HS-27A (cell line): ENCODE measurements at regions not wholly inside any gene's neighbourhood (a gene's known extent, or its start where the extent isn't known, plus 50 kb on each side); places are given as distances from the start of the nearest gene placed in this dataset.
A peak's percentile ranks its signal among the peaks of the same experiment; 100 is the strongest.
"Not testable (repeated sequence)": the region's sequence is repeated elsewhere in the genome, so short reads cannot be mapped to it uniquely, and the experiment has no call there.

Experiments used
- DNase-seq: peaks from one replicate; pipeline ENCODE4 v3.0.0-alpha.2; 2012; ENCODE audit warnings: low read depth, missing footprints

DNA sequence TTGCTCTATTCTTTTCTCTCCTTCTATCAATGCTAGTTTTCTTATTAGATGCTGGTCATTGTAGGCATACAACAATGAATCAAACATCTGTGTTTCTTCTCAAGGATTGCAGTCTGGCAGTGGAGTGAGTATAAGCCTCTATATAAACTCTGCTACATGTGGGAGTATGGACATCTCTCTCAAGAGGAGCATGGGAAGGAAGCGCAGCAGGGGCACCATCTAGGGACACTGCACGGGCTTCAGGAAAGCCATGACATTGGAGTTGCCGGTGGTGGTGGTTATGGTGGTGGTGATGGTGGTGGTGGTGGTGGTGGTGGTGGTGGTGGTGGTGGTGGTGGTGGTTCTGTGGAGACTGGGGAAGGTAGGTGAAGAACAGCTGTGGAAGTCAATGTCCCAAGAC, 462.6 kb downstream of the RNF144A start:
- DNase-seq: no peak

DNA sequence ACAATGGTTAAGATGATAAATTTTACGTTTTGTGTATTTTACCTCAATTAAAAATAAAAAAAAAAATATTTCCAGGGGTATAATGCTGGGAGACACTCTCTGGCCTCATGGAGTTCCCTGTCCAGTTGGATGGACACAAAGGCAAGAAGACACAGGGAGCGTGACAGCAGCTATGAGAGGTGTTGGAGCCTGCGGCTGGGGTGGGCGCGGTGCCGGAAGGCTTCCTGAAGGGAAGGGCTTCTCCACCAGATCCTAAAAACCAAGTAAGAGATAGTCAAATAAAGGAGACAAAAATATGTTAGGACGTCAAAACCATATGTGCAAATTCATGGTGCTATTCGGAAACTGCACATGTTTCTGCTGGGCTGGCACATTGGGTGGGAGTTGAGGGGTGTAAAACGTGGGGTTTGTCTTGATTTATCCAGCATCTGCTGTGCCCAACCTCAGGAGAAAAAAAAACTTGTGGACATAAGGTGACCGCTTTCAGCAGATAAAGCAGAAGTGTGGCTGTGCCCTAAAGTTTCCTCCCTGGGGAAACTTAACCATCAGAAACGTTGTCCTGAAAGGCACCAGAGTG, 467.6 kb downstream of the RNF144A start:
- no peak for DNase-seq

DNA sequence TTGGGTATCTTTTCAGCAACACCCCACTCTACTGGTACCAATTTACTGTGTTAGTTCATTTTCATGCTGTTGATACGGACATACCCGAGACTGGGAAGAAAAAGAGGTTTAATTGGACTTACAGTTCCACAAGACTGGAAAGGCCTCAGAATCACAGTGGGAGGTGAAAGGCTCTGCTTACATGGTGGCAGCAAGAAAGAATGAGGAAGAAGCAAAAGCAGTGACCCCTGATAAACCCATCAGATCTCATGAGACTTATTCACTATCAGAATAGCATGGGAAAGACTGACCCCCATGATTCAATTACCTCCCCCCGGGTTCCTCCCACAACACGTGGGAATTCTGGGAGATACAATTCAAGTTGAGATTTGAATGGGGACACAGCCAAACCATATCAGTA, 473.1 kb downstream of the RNF144A start:
- DNase-seq: not testable (repeated sequence)

DNA sequence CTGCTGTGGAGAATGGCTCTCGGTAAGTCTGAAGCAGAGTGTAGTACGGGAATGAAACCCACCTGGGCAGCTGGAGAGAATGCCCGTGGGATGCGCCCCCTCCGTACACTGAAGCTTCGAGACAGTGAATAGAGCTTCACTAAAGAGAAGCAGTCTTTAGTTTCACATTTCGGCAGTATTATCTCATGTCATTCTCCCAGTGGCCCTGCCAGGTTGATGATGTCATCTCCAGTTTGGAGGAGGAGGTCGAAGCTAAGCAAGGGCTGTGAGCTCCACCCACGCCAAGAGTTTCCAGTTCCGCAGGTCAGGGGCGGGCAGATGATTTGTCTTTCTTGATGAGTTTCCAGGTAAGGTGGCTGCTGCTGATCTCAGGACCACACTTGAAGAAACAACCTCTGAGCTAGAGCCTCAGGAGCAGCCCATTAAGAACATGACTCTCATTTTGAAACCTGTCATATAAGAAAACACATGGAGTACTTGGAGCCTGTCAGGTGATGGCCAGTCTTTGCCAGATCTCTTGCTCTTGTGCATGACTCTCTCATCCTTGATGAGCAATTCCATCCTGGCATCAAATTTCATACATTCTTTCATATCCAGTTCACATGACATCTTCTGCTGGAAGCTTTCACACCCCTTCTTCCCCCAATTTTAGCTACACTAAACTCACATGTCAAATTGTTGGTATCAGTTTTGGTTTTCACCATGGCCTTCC, 475.0 kb downstream of the RNF144A start:
- DNase-seq: no peak

DNA sequence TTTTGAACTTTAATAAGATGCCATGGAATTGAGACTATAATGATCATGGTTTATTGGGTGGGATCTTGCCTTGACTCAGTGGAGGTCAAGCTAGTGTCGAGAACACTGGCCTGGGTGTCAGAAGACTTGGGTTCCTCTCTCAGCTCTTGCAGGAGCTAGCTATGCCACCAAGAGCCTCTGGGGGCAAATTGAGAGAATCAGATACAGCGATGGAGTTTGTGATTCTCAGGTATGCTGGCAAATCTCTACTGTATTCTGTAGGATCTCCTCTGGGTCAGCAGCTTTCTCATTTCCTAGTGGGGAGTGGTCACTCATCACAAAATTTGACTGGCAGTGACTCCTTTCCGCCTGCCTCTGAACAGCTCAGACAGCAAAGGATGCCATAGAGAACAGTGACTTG, 477.0 kb downstream of the RNF144A start:
- no peak for DNase-seq

DNA sequence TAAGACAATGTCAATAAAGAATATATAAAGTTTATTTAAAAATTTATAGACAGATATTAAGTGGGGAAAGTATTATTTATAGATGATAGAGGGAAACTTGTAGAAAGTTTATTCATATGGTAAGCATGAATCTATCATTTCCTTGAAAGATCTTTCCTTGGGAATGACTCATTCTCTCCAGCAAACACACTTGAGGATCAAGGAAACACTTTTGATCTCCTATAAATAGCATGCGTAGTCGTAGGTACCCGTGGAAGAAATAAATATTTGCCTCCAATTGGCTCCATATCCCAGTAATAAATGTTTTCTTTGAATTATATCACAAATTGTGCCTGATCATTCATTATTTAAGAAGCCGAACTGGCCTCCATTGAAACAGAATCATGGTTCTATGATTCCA, 483.4 kb downstream of the RNF144A start:
- DNase-seq: no peak

DNA sequence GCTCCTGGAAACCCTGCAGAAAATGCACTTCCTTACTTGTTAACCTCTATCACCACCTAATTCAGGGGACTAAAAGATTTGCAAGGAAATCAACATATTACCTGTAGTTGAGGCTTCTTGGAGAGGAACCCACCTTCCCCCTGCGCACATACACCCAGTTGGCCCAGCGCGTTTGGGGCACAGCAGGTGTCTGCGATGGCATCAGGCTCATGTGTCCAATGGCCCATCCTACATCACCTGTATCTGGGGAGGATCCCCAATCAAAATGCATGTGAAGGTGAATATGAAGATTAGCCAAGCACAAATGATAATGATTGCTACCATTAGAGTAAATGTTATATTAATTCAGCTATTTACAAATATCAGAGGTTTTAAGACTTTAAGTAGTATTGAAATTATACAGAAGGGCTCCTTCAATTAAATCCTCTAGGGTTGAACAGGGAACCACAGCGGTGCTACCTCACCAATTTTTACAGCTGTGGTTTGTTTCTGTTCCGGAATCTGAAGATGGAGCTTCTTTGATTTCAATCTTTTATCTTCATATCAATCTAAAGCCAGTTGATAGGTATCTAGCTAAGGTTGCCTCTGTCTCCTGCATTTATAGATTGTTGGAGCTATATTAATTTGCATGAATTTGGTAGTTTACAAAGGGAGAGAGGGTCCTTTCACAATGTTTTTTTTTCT, 486.0 kb downstream of the RNF144A start:
- DNase-seq: no peak

DNA sequence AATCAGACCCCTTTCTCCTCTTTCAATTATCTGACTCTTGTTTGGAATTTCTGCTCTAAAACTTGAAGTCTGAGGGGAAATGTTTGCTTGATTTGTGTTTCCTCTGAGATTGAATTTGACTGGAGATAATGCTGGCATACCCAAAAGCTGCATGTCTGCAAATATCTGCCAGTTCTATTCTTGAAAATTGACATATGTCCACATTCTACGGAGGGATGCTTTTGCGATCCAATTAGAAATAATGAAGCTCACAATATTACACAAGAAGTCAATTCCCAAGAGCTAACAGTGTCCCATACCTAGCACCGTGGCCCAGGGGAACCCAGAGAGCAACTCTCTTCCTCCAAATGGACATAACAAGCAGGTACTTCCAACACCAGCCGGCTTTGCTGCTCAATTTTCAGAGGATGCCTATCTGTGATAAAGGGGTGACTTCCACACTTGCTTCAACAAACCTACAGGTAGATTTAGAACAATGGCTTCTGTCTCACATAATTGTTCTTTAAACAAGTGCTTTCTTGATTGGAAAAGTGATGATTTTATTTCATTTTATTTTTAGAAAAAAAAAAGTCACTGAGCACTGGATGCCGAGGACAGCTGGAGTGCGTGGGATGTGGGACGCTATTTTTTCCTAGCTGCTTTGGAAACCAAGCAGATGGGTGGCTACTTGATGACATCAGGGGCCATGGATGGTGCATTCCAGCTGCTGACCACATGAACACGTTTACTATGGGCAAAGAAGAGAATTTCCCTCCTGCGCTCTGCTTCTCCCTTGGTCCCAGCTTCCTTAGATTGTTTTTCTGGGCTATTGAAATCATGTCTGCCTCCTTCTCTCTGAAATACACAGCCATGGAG, 488.9 kb downstream of the RNF144A start:
- no peak for DNase-seq

DNA sequence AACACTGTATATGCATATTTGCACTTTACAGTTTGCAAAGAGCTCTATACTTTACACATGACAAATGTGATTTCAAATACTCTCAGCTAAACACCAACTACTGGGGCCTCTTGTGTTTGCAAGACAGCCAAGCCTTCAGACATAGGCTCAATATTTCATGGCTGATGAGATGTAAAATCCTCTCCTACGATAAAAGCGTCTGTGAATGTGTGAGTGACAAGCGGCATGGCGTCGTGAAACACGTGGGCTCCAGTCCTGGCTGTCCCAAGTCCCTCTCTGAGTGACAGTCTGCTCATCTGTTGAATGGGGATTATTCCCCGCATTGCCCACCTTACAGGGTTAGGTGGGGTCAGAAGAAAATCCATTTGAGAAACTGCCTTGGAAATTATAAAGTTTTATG, 489.8 kb downstream of the RNF144A start:
- no peak for DNase-seq

DNA sequence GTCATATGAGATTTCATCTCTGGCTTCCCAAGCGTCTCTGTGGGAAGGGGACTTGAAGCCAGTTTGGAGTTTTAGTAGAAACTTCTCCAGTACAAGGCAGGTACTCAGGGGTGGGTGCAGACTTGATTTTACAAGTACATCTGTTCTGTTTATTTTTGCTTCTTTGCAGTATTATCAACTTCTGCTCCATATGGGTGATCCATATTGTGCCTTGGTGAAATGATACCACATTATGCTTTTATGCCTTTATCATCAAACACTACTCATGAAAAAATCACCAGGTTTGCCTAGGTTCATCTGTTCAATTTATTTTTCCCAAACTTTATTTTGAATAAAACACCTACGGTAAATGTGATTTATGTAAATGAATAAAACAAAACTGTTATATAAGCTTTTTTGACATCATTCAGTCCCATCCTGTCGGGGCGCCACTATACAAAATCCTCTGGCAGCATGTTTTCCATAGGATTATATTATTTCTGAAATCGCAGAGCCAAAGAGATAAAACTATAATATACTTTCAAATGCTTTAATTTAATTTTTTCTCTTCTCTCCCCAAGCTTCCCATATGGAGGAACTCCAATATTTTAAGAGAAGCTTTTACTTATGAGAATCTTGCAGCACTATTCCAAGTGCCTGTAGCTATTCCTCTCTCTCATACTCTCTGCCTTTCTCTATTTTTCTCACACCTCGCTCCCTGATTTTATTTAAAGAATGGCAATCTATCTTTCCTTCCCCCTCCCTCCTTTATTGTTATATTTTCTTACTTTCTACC, 490.9 kb downstream of the RNF144A start:
- no peak for DNase-seq

DNA sequence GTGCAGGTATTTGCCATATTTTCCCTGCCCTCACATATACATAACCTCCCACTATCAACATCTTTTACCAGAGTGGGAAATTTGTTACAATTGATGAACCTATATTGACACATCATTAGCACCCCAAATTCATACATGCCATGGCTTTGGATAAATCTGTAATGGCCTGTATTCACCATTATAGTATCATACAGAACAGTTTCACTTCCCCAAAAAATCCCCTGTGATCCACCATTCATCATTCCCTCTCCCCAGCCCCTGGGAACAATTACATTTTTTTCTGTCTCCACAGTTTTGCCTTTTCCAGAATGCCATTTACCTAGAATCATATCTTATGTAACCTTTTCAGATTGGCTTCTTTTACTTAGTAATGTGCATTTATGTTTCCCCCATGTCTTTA, 494.5 kb downstream of the RNF144A start:
- no peak for DNase-seq

DNA sequence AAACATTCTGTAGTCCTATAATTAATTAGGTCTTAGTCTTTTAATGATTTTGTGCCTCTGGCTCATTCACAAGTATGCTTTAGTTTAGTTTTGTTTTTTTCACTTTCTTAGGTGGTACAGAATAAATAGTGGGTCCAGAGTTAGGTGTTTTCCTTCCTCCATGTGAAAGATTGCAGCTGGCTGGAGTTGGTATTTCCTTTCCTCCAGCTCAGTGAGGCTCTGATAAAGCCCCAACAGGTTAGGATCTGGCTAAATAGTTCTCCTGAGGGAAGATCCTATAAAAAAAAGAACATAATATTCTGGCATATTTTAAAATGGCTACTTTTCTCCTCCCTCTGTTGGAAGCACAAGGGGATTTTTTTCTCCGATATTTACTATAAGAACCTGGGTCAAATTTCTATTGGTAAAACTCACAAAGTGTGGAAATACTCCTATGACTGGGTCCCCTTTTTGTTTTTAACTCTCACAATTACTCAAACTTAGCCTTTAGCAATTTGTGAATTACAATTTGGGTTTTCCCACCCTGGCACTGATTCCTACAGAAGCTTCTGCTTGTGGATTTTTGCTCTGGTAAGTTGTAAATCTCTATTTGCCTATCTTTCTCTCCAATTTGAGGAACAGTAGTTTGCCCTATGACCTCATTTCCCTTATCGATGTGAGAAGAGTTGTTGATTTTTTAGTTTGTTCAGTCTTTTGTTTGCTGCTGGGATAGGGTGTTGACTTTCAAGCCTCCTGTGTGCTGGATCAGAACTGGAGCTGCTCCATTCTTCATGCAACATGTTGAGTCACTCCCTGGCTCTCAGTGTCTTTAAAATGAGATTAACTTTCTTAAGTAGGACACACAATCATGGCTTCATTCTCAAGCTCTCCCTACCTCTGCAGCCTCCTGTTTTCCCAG, 500.9 kb downstream of the RNF144A start:
- DNase-seq: no peak

DNA sequence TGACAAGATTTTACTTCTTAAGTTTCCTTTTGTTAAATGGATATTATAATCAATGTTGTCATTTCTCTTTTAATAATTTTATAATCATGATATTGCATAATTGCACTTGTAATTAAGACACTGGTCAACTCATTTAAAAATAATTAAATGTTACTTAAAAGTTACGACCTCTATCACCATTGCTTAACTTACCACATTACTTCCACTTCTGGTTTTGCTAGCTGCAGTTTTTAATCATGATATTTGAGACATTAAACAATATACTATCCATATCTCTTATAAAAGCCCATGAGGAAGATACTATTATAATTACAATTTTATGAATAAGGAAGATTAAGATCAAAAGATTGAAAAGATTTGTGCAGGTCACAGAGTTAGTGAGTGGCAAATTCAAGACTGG, 502.0 kb downstream of the RNF144A start:
- no peak for DNase-seq

DNA sequence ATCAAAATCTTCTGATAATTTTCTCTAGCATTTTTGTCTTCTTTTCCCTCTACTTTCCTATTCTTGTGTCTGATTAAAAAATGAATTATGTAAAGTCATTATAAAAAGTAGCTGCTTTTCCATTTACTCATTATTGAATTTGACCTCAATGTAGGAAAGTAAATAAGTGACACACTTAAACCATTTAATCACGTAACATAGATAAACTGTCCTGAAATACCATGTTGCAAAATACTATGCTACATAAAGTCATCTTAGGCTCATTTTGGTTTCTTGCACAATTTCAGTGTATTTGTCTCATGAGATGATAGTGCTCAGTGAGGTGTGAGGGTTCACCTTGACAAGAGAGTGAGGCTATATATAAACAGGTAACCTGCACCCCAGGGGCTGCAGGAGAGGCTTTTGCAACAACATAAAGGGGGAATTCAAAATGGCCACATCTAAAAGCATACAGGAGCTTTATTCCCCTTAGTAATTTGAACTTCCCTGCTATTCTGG, 502.7 kb downstream of the RNF144A start:
- no peak for DNase-seq

DNA sequence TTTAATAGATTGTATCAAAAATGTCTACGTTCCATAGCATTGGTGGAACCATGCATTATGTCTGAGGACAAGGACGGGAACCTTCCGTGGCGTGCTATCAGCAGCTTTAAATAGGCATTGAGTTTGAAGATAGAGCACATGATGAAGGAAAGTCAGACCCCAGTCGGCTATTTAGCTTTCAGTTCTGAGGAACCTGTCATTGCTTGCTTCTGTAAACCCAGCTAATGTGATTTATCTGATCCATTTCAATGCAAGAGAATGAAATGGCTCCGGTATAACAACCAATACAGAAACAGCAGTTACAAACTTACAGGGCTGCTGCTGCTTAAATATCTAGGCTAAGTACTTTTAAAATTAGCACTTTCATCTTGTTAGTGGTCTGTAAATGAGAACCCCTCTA, 503.3 kb downstream of the RNF144A start:
- DNase-seq: no peak

DNA sequence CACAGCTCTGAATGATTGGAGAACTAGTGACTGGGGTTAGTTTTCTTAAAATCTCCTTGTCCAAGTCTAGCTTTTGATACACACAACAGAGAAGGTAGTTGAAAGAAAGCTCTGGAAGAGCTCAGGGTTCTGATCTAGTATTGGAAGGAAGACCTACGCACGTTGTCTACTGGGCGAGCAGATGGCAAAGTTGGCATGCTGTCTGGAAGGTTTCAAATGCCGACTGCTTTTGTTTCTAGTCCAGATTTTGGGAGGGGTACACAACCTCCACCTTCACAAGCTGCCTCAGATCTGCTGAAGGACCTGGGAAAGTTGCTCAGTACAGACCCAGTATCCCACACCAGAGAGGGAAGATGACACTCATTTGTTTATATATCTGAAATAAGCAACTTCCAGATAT, 507.3 kb downstream of the RNF144A start:
- DNase-seq: no peak

DNA sequence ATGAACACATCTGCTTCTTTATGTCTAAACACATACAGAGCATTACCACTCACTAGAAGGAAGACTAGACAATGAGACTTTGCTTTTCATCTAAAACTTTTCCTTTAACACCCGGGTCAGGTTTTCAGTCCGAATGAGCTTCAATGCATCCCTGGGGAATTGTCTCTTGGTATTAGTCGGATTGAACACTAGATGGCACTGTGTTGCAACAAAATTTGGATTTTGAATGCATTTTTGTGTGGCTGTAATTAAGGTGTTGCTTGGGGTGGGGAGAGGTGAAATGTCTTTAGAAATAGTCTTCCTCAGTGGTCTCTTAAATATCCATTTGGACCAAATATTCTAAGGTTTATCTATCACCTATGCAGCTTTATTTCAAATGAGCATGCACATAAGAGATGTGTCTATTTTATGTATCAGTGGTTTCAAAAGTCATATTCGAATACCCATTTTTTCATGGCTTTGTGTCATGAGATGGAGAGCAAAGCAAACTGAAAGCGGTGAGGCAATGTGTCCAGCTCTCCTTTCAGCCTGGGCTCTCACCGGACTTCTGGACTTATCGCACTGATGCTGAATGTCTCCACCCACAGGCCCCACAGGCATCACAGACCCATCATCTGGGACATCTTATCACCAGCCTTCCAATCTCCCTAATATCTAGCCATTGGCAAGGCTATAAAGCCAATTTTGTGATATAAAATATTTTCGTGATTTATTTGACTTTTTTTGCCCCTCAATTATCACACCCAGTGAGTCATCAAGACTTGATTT, 510.3 kb downstream of the RNF144A start:
- peak; percentile 19 for DNase-seq

DNA sequence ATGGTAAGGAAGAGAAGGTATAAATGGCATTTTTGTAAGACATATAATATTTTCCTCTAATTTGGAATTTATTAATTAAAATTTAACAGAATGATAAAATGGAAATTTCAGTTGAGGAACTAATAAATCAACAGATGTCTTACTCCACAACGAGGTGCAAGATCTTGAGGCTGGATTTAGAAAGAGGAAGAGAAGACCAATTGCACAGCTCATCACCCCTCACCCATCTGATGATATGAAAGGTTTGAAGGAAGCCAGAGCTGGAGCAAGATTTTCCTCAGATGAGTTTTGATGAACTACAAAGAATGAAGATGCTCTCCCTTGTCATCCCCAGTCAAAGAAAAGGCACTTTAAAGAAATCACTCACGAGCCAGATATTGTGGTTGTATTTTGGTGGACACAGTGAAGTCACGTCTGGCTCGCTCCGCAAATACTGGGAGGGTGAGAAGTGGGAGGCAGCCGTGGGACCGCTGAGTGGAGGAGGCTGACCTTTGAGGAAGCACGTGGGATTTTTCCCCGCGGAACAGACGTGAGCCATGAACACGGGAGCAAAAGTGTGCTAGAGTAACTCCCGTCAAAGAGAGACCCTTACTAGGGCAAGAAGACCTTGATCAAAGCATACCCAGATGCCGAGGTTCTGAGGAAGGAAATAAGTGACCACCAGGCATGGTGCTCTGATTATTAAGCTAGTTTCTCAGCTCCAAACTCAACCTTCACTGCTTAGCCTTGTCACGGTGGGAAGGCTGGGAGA, 511.4 kb downstream of the RNF144A start:
- no peak for DNase-seq

DNA sequence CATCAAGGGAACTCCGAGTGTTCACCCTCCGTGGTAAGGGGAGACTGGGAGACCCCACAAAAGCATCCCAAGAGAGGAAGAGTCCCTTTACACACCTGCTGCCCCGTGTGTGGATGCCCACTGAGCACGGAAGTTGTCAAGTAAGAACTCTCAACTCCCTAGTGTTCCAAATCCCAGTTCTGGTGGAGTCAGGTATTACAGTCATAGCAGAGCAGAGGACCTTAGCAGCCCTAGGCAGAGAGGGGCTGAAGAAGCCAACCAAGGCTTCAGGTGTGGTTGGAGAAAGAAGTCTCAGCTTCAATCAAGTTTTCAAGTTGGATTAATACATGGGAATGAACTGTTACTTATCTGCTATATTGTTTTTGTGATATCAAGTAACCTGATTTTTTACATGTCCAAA, 512.5 kb downstream of the RNF144A start:
- no peak for DNase-seq
